HUES6 (cell line): ENCODE measurements at regions not wholly inside any gene's neighbourhood (a gene's known extent, or its start where the extent isn't known, plus 50 kb on each side); places are given as distances from the start of the nearest gene placed in this dataset.
A peak's percentile ranks its signal among the peaks of the same experiment; 100 is the strongest.
"Not testable (repeated sequence)": the region's sequence is repeated elsewhere in the genome, so short reads cannot be mapped to it uniquely, and the experiment has no call there.

Experiments used
- H3K27ac ChIP-seq: 2 replicates; pipeline ENCODE4 v1.7.0; 2013; ENCODE audit warnings: low read depth, mild to moderate bottlenecking, low read length, inconsistent platforms
- H3K27me3 ChIP-seq: 2 replicates; pipeline ENCODE4 v1.6.1; 2013; ENCODE audit warnings: low read length; ENCODE audit not compliant: control insufficient read depth, insufficient read depth
- H3K36me3 ChIP-seq: 2 replicates; pipeline ENCODE4 v1.6.1; 2013; ENCODE audit warnings: low read length; ENCODE audit not compliant: control insufficient read depth, insufficient read depth
- H3K4me1 ChIP-seq: 2 replicates; pipeline ENCODE4 v1.6.1; 2013; ENCODE audit warnings: low read length; ENCODE audit not compliant: control insufficient read depth, insufficient read depth
- H3K4me3 ChIP-seq: 2 replicates; pipeline ENCODE4 v1.5.1; 2013; ENCODE audit warnings: low read depth, low read length
- H3K9ac ChIP-seq: one replicate; pipeline ENCODE4 v1.6.1; 2013; ENCODE audit warnings: mild to moderate bottlenecking, low read length
- H3K9me3 ChIP-seq: 2 replicates; pipeline ENCODE4 v1.6.1; 2013; ENCODE audit warnings: low read depth, low read length; ENCODE audit not compliant: control insufficient read depth, insufficient read depth

- Histone ChIP-seq H3K27me3 (no peaks in the 10 kb centered on the region), H3K9ac (no peak overlapping the region), H3K27ac (no peak overlapping the region), H3K4me3 (no peak overlapping the region), H3K9me3 (no peaks in the 10 kb centered on the region), H3K4me1 (peaks cover 12% of the 10 kb centered on the region), H3K36me3 (no peaks in the 10 kb centered on the region)
Observed at GRCh38 chr4:152063621-152064240, 302.9 kb upstream of the GATB start.

GRCh38 chr4:152062936-152063620 lies 302.3 kb upstream of the GATB start:
- H3K9me3 ChIP-seq, result 0 out of 2 replicates have a peak, but pooled peaks cover under 1% of the 10 kb centered on the region
- H3K27ac ChIP-seq, result no peak overlapping the region

GRCh38 chr4:152054731-152055130 lies 293.9 kb upstream of the GATB start:
- peaks cover 8% of the 10 kb centered on the region; the same call in 1 of the 2 replicates for H3K9me3 ChIP-seq
- H3K4me1 ChIP-seq, result no peaks in the 10 kb centered on the region
- H3K9ac ChIP-seq, result no peak overlapping the region
- H3K27me3 ChIP-seq, result no peaks in the 10 kb centered on the region
- H3K36me3 ChIP-seq, result no peaks in the 10 kb centered on the region
- no peak overlapping the region for H3K27ac ChIP-seq
- no peak overlapping the region for H3K4me3 ChIP-seq

More at GRCh38 chr4:152062936-152063620, 302.3 kb upstream of the GATB start:
- Histone ChIP-seq H3K36me3 (no peaks in the 10 kb centered on the region), H3K27me3 (no peaks in the 10 kb centered on the region), H3K4me1 (peaks cover 12% of the 10 kb centered on the region), H3K9ac (no peak overlapping the region), H3K4me3 (no peak overlapping the region)

DNA sequence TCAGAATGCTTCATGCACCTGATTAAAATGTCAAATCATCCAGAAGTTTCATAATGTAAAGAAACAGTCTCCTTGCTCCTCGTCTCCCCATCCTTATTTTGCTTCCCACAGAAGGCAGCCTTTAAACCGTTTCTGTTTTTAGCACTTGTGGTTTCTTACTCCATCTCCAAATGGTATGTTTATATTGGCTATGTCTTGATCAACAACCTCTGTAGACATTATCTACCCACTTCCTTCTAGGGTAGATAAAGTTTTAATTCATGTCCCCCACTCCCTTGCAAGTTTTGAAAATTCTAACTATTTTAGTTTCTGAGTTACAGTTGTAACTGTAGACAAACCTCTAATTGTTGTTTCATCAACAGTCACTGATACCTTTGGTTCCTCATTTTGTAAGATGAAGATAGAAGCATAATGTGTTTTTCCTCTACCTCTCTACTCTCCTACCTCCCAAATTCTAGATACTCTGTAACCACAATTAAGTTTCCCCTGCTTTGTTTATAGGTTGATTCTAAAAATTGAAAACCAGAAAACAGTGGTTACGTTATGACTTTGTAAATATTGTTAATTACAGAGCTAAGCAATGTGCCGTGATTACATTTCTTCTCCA lies 291.7 kb upstream of the GATB start:
- no peak overlapping the region for H3K4me3 ChIP-seq

GRCh38 chr4:152051332-152051731 lies 290.5 kb upstream of the GATB start:
- not testable (repeated sequence) for H3K4me1 ChIP-seq, H3K9ac ChIP-seq, H3K4me3 ChIP-seq, H3K27ac ChIP-seq, H3K9me3 ChIP-seq, H3K27me3 ChIP-seq, H3K36me3 ChIP-seq

More for the DNA sequence above, 291.7 kb upstream of the GATB start:
- Histone ChIP-seq H3K4me1 (no peaks in the 10 kb centered on the region), H3K27ac (no peak overlapping the region), H3K36me3 (no peaks in the 10 kb centered on the region), H3K27me3 (peaks cover under 1% of the 10 kb centered on the region; the same call in 1 of the 2 replicates), H3K9ac (no peak overlapping the region), H3K9me3 (peaks cover 3% of the 10 kb centered on the region; the same call in 1 of the 2 replicates)

GRCh38 chr4:152050106-152050505 lies 289.3 kb upstream of the GATB start:
- Histone ChIP-seq H3K27ac (no peak overlapping the region), H3K4me1 (peaks cover 12% of the 10 kb centered on the region), H3K9me3 (no peaks in the 10 kb centered on the region), H3K36me3 (no peaks in the 10 kb centered on the region), H3K9ac (no peak overlapping the region), H3K4me3 (no peak overlapping the region), H3K27me3 (peaks cover 4% of the 10 kb centered on the region; the same call in 1 of the 2 replicates)

- Histone ChIP-seq H3K4me3 (no peak overlapping the region), H3K9ac (no peak overlapping the region), H3K36me3 (no peaks in the 10 kb centered on the region), H3K27me3 (peaks cover 4% of the 10 kb centered on the region; the same call in 1 of the 2 replicates), H3K9me3 (peaks cover 4% of the 10 kb centered on the region; the same call in 1 of the 2 replicates), H3K4me1 (peaks cover 12% of the 10 kb centered on the region), H3K27ac (no peak overlapping the region)
Observed at GRCh38 chr4:152047451-152047850, 286.6 kb upstream of the GATB start.

DNA sequence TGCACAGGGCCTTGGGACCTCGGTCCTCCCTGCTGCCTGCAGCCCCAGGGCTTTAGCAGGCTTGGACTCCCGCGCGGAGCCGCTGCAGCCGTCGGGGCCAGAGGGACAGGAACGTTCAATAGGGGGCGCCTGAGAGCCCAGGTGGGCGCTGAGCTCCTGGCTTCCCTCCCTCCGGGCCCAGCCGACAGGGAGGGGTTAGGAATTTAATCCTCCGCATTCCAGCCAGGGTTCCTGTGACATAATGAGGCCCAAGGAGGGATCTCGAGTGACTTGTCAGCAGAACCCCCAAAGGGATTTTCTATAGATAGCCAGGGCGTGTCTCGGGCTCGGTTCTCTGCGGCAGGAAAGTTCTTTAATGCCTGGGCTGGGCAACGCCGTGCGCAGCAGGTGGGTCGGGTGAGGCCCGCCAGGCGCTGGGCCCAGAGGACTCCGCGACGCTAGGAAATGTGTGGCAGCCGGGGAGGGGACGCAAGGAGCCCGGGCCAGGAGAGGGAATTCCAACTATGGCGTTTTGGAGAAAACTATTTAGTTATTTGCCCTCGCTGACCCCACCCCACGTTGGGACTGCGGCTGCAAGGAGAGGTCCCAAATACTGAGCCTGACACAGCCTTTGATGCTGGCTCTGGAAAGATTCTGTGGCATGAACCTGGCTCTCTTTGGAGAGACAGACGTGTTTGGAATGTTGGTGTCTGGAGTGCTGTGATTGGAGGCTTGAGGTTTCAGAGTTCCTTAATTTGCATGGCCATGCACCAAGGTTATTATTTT lies 285.2 kb upstream of the GATB start:
- Histone ChIP-seq H3K36me3 (no peaks in the 10 kb centered on the region), H3K27me3 (peaks cover 4% of the 10 kb centered on the region; the same call in 1 of the 2 replicates), H3K9me3 (peaks cover 4% of the 10 kb centered on the region; the same call in 1 of the 2 replicates), H3K9ac (peak overlapping the region; percentile 67), H3K4me1 (peaks cover 12% of the 10 kb centered on the region), H3K27ac (0 out of 2 replicates have a peak overlapping the region, but pooled peaks have one; percentile 26), H3K4me3 (peak overlapping the region; percentile 52)

- H3K4me3 ChIP-seq, result peak overlapping the region; percentile 52
- peaks cover 12% of the 10 kb centered on the region for H3K4me1 ChIP-seq
- peaks cover 4% of the 10 kb centered on the region; the same call in 1 of the 2 replicates for H3K27me3 ChIP-seq
- H3K27ac ChIP-seq, result no peak overlapping the region
- peak overlapping the region; percentile 67 for H3K9ac ChIP-seq
- H3K36me3 ChIP-seq, result no peaks in the 10 kb centered on the region
- H3K9me3 ChIP-seq, result peaks cover 4% of the 10 kb centered on the region; the same call in 1 of the 2 replicates
Observed at GRCh38 chr4:152045449-152045806, 284.6 kb upstream of the GATB start.

GRCh38 chr4:152044331-152045036 lies 283.7 kb upstream of the GATB start:
- Histone ChIP-seq H3K27ac (no peak overlapping the region), H3K27me3 (peaks cover 4% of the 10 kb centered on the region; the same call in 1 of the 2 replicates), H3K9ac (no peak overlapping the region), H3K4me3 (no peak overlapping the region), H3K36me3 (no peaks in the 10 kb centered on the region), H3K9me3 (peaks cover 4% of the 10 kb centered on the region; the same call in 1 of the 2 replicates), H3K4me1 (peaks cover 12% of the 10 kb centered on the region)
